ENCODE measurements at regions not wholly inside any gene's neighbourhood (a gene's known extent, or its start where the extent isn't known, plus 50 kb on each side); places are given as distances from the start of the nearest gene placed in this dataset.

GRCh38 chr7:1348823-1349335, 110.4 kb downstream of the MICALL2 start:
- no peak for TF ChIP-seq POLR2AphosphoS5 (IDR thresholded peaks at IDR 0.05; ENCODE audit: low read depth, low read length)
- no peak for TF ChIP-seq FOXP2 (optimal IDR thresholded peaks at IDR 0.05; ENCODE audit: borderline replicate concordance, extremely low read depth, extremely low read length, insufficient read depth)
- no peak for TF ChIP-seq REST (IDR thresholded peaks at IDR 0.05; ENCODE audit: insufficient read depth in 1 of 2, low read depth in 2 of 2, low read length in 2 of 2)
